ENCODE measurements at regions not wholly inside any gene's neighbourhood (a gene's known extent, or its start where the extent isn't known, plus 50 kb on each side); places are given as distances from the start of the nearest gene placed in this dataset.
"Not testable (repeated sequence)": the region's sequence is repeated elsewhere in the genome, so short reads cannot be mapped to it uniquely, and the experiment has no call there.

DNA sequence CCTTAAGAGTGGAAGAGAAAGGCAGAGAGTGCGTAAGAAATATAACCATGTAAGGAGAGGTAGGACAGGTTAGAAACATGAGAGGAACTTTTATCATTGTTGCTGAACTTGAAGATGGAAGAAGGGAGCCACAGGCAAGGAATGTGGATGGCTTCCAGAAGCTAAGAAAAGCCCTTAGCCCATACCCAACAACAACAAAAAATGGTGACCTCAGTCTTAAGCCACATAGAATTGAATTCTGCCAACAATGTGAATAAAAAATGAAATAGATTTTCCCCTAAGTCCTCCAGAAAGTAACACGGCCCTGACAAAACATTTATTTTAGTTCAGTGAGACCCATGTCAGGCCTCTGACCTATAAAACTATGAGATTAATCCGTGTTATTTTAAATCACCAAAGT lies 767.3 kb downstream of the FAM181B start:
- no peak for DNase-seq

DNA sequence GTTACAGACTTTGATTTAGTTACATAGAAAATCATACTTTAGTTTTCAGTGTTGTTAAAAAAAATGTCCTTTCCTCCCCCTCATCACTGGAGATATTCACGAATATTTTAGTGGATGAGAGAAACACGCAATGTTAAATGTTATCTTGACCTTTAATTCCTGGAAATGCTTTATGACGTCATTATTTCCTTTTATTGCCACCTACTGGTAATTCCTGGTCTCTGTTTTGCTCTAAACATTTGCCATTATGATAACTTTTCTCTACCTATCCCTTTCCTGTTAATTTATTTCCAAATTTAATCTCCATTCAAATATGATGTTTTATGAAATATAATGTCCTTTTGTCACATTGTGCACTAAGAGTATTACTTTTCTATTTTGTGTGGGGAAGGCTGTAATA lies 770.6 kb downstream of the FAM181B start:
- DNase-seq = no peak

DNA sequence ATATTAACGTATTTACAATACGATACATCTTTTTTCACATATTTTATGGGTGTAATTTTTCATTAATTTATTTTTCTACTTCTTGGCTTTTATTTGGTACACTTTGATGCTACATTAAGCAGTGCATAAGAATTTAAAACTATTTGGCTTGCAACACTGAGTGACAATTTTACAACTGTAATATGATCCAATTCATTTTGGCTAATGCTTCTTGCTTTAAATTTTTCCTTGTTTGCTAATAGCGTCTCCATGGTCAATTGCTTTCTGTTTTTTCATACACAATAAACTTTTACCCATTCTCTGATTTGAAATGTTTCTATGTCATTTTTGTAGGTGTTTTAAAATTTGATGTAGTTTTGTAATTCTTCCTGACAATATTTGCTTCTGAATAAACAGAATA lies 773.2 kb downstream of the FAM181B start:
- no peak for DNase-seq

DNA sequence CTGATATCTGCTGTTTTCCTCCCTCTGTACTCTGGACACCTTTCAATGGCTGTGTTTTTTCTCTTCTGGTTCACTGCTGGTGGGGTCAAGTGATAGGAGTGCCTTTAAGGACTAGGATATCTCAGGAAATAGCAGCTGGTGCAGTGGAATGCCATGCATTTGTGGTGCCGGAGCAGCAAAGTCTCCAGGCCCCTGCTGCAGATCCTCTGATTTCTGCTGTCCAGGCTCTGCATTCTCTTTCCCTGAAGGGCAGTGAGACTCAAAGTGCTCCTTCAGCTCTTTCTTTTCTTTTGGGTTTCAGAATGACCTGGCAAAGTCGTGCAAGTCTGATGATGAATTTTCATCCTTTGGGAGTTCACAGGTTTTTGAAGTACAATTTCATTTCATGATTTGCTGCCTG lies 774.3 kb downstream of the FAM181B start:
- no peak for DNase-seq

DNA sequence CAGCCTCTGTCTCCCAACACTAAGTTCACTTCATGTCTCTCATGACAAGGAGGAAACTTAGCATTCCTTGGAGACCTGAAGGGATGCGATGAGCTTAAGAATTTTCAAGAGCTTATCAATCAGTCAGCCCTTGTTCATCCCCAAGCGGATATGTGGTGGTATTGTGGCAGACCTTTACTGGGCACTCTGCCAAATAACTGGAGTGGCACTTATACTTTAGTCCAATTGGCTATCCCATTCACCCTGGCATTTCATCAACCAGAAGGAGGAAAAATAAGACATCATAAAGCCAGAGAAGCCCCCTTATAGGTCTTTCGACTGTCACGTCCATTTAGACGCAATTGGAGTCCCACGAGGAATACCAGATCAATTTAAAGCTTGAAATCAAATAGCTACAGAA lies 779.4 kb downstream of the FAM181B start:
- not testable (repeated sequence) for DNase-seq

DNA sequence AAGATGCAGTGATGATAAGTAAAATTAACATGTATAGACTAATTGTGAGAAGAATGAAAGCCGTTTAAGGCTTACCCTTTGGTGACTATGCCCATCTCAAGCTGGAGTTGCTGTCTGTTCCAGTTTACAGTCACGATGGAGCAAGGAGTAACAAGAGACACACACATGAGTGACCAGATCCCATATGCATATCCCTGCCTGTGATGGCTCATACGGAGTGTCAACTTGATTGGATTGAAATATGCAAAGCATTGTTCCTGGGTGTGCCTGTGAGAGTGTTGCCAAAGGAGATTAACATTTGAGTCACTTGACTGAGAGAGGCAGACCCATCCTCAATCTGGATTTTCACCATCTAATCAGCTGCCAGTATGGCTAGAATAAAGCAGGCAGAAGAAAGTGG lies 786.8 kb downstream of the FAM181B start:
- DNase-seq = no peak

DNA sequence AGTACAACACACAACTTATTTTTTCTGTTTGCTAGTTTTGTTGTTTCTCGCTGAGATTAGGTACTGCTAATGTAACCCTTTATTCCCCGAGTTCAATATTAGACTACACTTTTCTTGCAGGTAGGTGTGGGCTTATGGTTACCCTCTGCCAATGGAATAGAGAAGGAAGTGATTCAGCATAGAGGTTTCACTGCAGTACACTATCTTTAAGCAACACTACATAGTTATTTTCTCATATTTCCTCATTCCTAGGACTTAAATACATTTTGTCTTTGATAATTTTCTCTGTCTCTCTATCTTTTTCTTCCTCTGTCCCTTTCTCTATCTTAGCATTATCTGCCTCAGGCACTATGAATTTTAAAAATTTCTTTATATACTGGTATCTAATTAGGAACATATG lies 791.0 kb downstream of the FAM181B start:
- DNase-seq = no peak

DNA sequence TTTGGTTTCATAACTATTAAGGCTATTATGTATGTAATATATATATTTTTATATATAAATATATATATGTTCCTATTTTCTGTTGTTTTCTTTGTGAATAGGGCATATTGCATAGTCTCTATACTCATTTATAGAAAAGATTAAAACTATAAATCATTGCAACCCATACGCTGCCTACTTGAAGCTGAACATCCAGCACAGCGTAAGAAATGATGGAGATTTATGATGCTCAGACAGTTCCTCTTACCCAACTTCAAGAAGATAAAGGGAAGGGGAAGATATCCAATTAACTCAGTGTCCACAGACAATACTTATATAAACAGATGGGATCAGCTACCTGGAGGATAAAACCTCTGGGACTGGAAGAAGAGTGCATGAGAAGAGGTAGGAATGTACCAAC lies 791.7 kb downstream of the FAM181B start:
- DNase-seq = no peak

DNA sequence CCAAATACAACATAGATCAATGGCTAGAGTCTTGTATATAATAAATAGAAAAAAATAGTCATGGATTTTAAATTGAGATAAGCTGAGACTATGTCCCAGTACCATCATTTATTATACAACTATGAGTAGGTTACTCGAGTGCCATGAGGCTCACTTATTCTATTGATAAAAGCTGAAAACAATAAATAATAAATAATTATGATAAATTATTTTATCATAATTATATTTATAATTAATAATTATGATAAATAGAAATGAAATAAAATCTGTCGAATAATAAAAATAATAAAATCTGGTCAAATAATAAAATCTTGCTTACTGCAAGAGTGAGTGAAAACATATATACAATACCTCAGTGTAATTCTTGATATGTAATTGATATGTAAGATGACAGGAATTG lies 801.4 kb downstream of the FAM181B start:
- no peak for DNase-seq

DNA sequence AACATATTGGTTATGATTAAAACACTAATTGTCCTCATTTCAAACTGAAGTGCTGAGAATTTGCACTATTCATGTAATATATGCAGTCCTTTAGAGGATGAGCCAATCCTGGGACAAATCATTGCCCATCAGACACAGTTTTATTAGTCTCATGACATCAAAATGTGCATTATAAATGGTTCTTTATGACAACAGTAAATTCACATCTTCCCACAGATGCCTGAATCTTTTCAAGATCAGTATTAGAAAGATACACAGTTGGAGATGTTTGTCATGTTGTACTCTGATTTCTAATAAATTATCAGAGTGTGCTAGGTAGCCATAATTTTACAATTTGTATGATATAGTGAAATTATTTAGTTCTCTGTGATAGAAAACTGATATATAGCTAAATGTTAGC lies 813.5 kb downstream of the FAM181B start:
- no peak for DNase-seq

DNA sequence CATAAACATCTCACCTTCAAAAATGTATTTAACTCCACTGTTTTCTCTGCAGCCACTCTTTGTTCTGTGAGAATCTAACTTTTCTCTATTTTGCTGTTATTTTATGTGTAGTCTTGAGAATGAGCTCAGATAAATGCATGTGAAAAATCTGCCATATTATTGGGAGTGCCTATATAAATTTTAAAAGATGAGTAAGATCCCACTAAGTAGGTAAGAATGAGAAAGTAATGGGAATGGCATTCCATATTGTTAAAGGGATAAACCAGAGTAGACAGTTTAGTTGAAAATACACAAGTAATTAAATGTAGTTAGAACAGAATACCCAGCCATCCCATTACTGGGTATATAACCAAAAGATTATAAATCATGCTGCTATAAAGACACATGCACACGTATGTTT lies 817.2 kb downstream of the FAM181B start:
- no peak for DNase-seq

DNA sequence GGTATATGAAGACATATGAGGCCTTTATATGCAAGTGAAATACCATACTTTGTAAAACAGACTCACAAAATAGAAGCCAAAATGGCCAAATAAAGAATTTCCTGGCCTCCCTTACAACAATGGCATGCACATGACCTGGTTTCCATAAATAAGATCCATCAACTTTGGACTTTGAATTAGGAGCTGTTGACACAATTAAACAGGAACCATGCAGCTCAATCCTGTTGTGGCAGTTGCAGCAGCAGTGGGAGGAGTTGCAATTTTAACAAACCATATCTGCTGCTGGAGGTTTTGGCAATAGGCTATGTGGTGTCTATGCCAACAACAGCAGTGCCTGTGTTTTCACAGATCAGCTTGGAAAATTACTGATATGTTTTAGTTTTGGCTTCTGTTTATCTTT lies 818.6 kb downstream of the FAM181B start:
- DNase-seq = no peak

DNA sequence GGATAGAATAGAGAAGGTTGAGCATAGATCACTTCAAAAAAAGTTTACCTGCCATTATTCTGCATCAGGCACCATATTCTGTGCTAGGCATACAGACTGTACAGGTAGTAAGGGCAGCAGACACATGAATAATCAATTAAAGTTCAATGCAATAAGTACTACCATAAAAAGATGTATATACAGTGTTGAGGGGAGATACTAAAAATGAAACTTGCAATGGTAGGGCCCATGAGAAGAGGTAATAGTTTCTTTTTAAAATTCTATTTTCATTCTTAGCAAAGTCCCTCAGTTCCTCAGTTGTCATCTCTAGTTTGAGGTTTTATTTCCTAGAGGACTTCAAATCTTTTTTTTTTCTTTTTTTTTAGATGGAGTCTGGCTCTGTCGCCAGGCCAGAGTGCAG lies 819.9 kb downstream of the FAM181B start:
- DNase-seq = no peak

DNA sequence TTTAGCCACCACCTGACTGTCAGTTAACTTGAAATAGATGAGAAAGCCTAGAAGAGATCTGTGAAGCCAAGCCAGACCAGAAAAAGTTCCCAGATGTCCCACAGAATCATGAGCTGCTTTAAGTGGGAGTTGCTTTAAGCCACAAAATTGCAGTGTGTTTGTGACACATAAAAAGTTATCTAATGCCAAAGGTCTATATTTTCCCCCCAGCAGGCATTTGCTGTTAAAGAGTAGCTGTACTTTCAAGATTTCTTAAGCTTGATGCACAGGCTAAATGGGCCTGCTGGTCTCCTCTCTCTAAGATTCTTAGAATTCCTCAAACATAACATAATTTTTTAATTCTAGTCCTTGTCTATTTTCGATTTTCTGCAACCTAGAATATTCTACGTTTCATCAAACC lies 825.7 kb downstream of the FAM181B start:
- DNase-seq = no peak

DNA sequence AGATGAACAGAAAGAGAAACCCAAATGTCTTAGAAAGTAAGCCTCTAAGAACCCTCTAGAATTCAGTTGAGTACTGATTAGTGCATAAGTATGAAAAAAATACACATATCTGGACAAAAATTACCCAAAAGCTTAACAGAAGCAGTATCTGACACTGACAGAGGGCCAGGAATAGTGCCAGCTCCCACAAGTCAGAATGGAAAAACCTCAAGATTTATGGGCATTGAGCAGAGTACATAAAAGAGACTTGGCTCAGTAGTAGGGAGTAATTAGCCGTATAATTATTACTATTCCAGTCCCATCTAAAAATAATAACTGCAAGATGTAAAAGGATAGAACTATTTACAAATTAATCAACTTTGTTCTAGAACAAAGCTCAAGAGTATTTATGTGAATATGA lies 834.5 kb downstream of the FAM181B start:
- DNase-seq = no peak

DNA sequence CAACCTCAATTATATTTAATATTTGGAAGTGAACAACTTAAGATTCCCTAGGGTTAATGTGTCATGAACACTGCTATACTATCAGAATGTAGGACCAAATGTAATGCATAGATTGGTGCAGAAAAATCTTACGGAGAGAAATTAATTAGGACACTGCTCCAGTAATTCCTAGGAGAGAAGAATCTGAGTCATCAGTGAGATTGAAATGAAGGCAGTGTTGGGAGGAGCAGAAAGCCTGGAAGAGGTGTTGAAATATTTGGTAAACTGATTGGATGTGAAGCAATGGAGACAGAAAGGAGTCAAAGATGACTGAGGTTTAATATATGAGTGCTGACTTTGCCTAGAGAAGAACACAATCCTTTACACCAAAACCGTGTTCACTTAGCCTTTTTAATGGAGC lies 836.0 kb downstream of the FAM181B start:
- no peak for DNase-seq

DNA sequence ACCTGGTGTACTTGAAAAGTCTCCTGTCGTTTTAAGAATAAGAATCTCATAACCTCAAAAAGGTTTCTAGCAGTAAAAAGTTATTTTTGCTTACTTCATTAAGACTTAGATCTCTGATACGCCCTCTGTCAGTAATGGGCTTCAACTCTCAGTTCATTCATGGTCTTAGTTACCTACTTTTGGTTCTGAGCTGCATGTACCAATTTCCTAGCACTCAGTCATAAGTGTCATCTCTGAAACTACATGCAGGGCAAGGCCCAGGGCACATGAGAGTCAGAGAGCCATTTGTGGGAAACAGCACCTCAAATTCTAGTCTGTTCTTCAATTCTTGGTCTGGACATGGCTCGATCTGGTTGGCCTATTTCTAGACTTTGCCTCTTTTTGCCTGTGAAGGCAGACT lies 838.4 kb downstream of the FAM181B start:
- no peak for DNase-seq

DNA sequence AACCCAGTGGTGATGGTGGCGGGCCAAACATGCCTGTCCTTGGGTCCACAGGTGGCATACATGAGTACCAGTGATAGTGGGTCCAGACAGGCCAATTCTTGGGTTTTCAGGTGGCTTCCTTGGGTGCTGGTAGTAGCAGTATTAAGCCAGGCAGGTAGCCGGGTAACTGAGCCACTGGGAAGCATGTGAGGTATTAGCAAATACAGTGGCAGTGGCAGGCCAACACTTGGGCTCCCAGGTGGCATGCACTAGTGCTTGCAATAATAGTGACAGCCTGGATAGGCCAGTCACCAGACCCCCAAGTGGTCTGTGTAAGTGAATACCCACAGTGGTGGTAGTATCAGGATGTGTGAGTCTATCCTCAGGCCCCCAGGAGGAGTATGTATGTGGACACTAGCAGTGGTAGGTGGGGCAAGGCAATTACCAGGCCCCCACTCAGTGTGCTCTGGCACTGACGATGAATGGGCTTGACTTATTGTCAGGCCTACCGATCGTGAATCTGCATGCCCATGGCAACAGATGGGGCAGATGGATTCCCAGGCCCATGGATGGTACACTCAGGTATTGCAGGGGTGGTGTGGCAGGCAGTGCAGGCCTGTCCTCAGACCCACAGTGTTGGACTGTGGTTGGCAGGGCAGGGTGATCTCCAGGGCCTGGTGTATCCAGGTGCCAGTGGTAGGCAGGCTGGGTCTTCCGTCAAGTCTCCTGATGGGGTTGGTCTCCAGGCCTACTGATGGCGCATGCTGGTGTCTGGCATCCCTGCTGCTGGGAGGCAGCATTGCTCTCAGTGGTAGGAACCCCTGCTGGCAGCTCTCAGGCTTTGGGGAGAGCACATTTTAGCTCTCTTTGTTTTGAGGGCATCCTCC lies 840.7 kb downstream of the FAM181B start:
- DNase-seq = no peak

DNA sequence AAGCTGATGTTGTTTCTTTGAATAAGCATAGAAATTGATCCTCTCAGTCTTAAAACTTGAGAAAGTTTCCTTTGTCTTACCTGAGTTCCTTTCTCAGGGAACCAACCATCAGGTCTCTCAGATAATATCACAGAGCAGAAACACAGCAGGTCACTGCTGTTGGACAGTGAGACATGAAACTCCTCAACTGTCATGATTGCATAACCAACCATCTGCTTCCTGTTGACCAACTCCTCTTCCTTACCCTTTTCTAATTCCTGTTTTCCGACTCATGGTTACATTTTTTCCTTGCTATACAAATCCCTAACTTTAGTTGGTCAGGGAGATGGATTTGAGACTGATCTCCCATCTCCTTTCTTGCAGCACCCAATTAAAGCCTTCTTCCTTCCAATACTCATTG lies 845.3 kb downstream of the FAM181B start:
- DNase-seq = no peak

DNA sequence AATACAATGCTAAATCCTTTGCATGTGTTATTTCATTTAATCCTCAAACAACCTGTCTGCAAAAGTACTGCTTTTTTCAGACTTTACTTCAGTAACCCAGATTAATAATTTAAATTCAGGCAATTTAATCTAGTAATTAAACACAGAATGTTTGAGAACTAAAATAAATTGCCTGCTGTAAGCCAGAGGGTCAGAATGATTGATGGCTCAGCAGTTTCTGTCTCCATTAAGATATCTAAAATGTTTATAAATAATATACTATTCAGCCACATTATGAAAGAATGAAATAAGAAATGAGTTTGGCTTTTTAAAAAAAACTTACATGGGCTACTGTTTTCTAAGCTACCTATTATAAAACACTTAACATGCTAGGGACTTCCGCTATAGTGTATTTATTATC lies 846.0 kb downstream of the FAM181B start:
- no peak for DNase-seq

DNA sequence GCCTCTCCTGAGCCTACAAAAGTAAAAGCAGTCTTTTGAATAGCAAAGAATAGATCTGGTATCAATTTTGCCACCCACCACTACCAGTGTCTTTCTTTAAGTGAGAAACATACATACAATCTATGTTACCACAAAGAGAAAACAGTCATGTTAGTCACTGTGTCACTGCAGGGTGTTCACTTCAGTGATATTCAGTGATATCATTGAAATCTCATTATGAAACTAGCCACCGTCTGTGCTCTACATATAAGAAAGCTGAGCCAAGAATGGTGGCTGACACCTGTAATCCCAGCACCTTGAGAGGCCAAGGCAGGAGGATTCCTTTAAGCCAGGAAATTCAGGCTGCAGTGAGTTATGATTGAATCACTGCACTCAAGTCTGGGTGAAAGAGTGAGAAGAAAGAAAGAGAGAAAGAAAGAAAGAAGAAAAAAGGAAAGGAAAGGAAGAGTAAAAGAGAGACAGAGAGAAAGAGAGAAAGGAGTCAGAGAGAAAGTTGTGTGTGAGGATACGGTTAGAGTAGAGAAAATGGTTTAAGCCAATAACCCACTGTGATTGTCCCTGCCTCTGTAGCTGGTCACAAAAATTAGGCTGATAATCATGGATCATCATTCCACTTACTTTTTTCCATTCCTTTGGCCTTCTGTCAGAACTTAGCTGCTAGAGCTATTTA lies 847.1 kb downstream of the FAM181B start:
- no peak for DNase-seq

DNA sequence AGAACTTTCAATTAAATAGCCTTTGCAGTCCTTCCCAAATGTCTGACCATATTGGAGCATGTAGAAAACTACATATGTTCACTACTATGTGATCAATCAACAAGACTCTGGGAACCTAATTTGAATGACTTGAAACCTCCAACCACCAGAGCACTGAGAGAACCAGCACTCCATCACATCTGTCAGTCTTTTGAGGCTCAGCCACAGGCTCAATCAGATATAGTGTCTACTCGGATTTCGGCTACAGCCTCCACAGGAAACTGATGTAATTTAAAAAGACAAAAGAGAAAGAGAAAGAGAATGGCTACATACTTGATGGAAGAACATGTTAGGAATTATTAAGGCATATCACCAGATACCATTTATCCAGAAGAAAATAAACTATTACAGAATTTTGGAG lies 859.0 kb downstream of the FAM181B start:
- peak in 4 of 6 experiments; percentile 2 to 24 (median 11) for DNase-seq

DNA sequence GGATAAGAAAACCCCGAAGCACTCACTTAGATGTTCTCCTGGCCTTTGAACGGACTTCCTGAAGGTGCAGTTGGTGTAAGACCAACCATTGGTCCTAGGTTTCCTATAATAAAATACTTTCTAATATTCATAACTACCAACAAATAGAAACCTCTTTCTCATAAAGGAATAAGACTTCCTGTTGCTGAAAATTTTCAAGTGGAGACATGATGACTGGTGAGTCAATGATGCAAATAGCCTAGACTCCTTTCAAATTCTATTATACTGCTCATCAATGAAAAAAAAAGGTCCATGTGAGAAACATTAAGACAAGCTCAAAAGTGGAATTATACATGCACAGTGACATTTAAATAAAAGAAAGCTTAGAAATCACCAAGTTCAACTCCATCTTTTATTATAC lies 862.8 kb downstream of the FAM181B start:
- peak in 1 of 6 experiments; percentile 1 for DNase-seq

DNA sequence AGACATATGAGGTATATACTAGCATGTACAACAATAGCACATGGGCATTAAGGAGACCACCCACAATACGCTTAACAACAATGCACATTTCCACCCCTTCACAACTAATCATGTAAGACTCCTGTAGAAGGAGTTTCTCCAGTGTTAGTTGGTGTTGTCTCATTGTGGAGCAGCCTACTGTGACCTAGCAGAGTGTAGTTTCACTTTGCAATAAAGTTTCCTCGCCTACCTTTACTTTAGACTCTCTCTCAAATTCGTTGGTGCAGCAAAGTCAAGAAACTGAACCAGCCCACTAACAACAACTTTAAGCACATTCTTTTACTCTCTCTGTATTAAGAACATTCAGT lies 863.6 kb downstream of the FAM181B start:
- DNase-seq = peak in 1 of 6 experiments; percentile 16

Data from stimulated activated naive CD4-positive, alpha-beta T cell (primary cell).